MM.1S (cell line): ENCODE measurements at regions not wholly inside any gene's neighbourhood (a gene's known extent, or its start where the extent isn't known, plus 50 kb on each side); places are given as distances from the start of the nearest gene placed in this dataset.

Experiments
- DNase-seq: peaks from one replicate; pipeline ENCODE4 v3.0.0-alpha.2; 2015
- H2AFZ ChIP-seq: fragments of 300-600 bp; sonication (generic); 2 replicates; pipeline ENCODE4 v1.6.0; 2016; ENCODE audit warnings: antibody characterized with exemption, low read length
- H3F3A ChIP-seq: fragments of 300-600 bp; sonication (generic); 2 replicates; pipeline ENCODE4 v1.6.1; 2016; ENCODE audit warnings: mild to moderate bottlenecking, antibody characterized with exemption, low read length, moderate library complexity, mixed read lengths; ENCODE audit not compliant: insufficient read depth
- H3K27ac ChIP-seq: fragments of 300-600 bp; sonication (generic); 2 replicates; pipeline ENCODE4 v1.5.1; 2016; ENCODE audit warnings: mild to moderate bottlenecking, low read length
- H3K27me3 ChIP-seq: fragments of 300-600 bp; sonication (generic); replicated peaks from 2 replicates; pipeline ENCODE4 v1.6.0; 2016; ENCODE audit warnings: low read length; ENCODE audit not compliant: insufficient read depth
- H3K36me3 ChIP-seq: fragments of 300-600 bp; sonication (generic); replicated peaks from 2 replicates; pipeline ENCODE4 v1.6.1; 2016; ENCODE audit warnings: mild to moderate bottlenecking, low read length, mixed read lengths; ENCODE audit not compliant: insufficient read depth
- H3K4me1 ChIP-seq: fragments of 300-600 bp; sonication (generic); 2 replicates; pipeline ENCODE4 v1.6.1; 2016; ENCODE audit warnings: low read length, mixed read lengths
- H3K4me2 ChIP-seq: fragments of 300-600 bp; sonication (generic); 2 replicates; pipeline ENCODE4 v1.6.0; 2016; ENCODE audit warnings: low read depth, low read length
- H3K4me3 ChIP-seq: fragments of 300-600 bp; sonication (generic); 2 replicates; pipeline ENCODE4 v1.5.1; 2016; ENCODE audit warnings: low read length, mixed read lengths
- H3K79me2 ChIP-seq: fragments of 300-600 bp; sonication (generic); 2 replicates; pipeline ENCODE4 v1.6.1; 2016; ENCODE audit warnings: mixed run types, low read length, mixed read lengths
- H3K9ac ChIP-seq: fragments of 300-600 bp; sonication (generic); 2 replicates; pipeline ENCODE4 v1.6.1; 2016; ENCODE audit warnings: low read length, mixed read lengths
- H3K9me2 ChIP-seq: fragments of 300-600 bp; sonication (generic); replicated peaks from 2 replicates; pipeline ENCODE4 v1.6.1; 2016; ENCODE audit warnings: mild to moderate bottlenecking, low read length, mixed read lengths; ENCODE audit not compliant: insufficient read depth
- H3K9me3 ChIP-seq: fragments of 300-600 bp; sonication (generic); replicated peaks from 2 replicates; pipeline ENCODE4 v1.6.1; 2016; ENCODE audit warnings: mild to moderate bottlenecking, low read length, mixed read lengths; ENCODE audit not compliant: insufficient read depth
- H4K20me1 ChIP-seq: fragments of 300-600 bp; sonication (generic); 2 replicates; pipeline ENCODE4 v1.6.1; 2016; ENCODE audit warnings: mild to moderate bottlenecking, low read length, moderate library complexity, mixed read lengths; ENCODE audit not compliant: insufficient read depth
- CTCF ChIP-seq: fragments of 300-600 bp; sonication (generic); IDR thresholded peaks from 2 replicates; pipeline ENCODE4 v1.5.1; 2016; ENCODE audit warnings: antibody characterized with exemption, low read length, mixed read lengths
- EZH2 ChIP-seq: fragments of 300-600 bp; sonication (generic); optimal IDR thresholded peaks from 2 replicates; pipeline ENCODE3; 2017; ENCODE audit warnings: low read depth, mild to moderate bottlenecking, antibody characterized with exemption, low read length, mixed read lengths
- EZH2phosphoT487 ChIP-seq: fragments of 300-600 bp; sonication (generic); IDR thresholded peaks from 2 replicates; pipeline ENCODE4 v1.6.1; 2018; ENCODE audit warnings: antibody characterized with exemption, low read length

- no peaks in the 10 kb centered on the region for H3K9me2 ChIP-seq
- H3K4me1 ChIP-seq: no peaks in the 10 kb centered on the region
Measured at GRCh38 chr20:48453477-48454093, 374.2 kb downstream of the PREX1 start.

GRCh38 chr20:48451401-48451800, 376.4 kb downstream of the PREX1 start:
- no peak for DNase-seq
- Histone ChIP-seq H3K4me3 (no peak overlapping the region), H3K9me3 (no peaks in the 10 kb centered on the region), H3F3A (no peaks in the 10 kb centered on the region), H2AFZ (no peak overlapping the region), H3K27me3 (no peaks in the 10 kb centered on the region), H3K4me1 (no peaks in the 10 kb centered on the region), H3K27ac (no peak overlapping the region), H3K4me2 (no peak overlapping the region), H4K20me1 (no peaks in the 10 kb centered on the region), H3K36me3 (no peaks in the 10 kb centered on the region), H3K9ac (no peak overlapping the region), H3K9me2 (no peaks in the 10 kb centered on the region), H3K79me2 (no peaks in the 10 kb centered on the region)
- no peak for TF ChIP-seq EZH2phosphoT487
- TF ChIP-seq CTCF: no peak
- TF ChIP-seq EZH2: no peak

More at GRCh38 chr20:48453477-48454093, 374.2 kb downstream of the PREX1 start:
- Histone ChIP-seq H3K27me3 (no peaks in the 10 kb centered on the region), H3K9ac (no peak overlapping the region), H3K9me3 (no peaks in the 10 kb centered on the region), H2AFZ (no peak overlapping the region), H3K79me2 (no peaks in the 10 kb centered on the region), H3F3A (no peaks in the 10 kb centered on the region), H4K20me1 (no peaks in the 10 kb centered on the region), H3K4me3 (no peak overlapping the region), H3K27ac (no peak overlapping the region), H3K36me3 (no peaks in the 10 kb centered on the region), H3K4me2 (no peak overlapping the region)
- TF ChIP-seq EZH2 (no peak), CTCF (no peak), EZH2phosphoT487 (no peak)
- DNase-seq: no peak

GRCh38 chr20:48448666-48449600, 378.9 kb downstream of the PREX1 start:
- H3K27me3 ChIP-seq: no peaks in the 10 kb centered on the region
- H3K4me2 ChIP-seq: no peak overlapping the region
- DNase-seq: no peak
- TF ChIP-seq EZH2phosphoT487: no peak
- no peak for TF ChIP-seq EZH2
- no peak for TF ChIP-seq CTCF
- no peaks in the 10 kb centered on the region for H3K9me3 ChIP-seq
- H3K4me1 ChIP-seq: no peaks in the 10 kb centered on the region
- no peaks in the 10 kb centered on the region for H3F3A ChIP-seq
- H3K4me3 ChIP-seq: no peak overlapping the region
- H3K27ac ChIP-seq: no peak overlapping the region
- H3K9me2 ChIP-seq: no peaks in the 10 kb centered on the region
- H3K9ac ChIP-seq: no peak overlapping the region
- H3K36me3 ChIP-seq: no peaks in the 10 kb centered on the region
- no peaks in the 10 kb centered on the region for H4K20me1 ChIP-seq
- H3K79me2 ChIP-seq: no peaks in the 10 kb centered on the region
- H2AFZ ChIP-seq: no peak overlapping the region
